ENCODE measurements at regions not wholly inside any gene's neighbourhood (a gene's known extent, or its start where the extent isn't known, plus 50 kb on each side); places are given as distances from the start of the nearest gene placed in this dataset.

DNA sequence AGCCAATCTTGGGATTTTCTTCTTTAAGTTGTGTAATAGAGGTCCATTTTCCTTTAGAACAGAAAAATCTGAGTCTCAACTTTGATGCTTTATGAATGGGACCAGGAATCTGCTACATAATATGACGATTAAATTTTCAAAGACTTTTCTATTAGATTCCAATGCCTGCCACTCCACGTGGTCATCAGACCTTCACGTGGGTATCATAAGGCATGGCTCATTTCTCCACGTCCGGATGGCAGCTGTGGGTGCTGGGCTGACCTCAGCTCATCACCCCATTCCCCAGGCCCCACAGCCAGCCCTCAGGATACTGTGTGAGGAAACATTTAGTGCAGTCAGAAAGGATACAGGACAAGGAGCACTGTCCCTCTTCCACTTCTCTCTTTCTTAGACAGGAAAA is 159.7 kb downstream of the SEMA6D start:
- no peak for DNase-seq (ENCODE audit: low read depth)
- no peak overlapping the region for H3K4me3 ChIP-seq (replicated peaks; ENCODE audit: low read depth, low read length)
- TF ChIP-seq, protein P1, sequence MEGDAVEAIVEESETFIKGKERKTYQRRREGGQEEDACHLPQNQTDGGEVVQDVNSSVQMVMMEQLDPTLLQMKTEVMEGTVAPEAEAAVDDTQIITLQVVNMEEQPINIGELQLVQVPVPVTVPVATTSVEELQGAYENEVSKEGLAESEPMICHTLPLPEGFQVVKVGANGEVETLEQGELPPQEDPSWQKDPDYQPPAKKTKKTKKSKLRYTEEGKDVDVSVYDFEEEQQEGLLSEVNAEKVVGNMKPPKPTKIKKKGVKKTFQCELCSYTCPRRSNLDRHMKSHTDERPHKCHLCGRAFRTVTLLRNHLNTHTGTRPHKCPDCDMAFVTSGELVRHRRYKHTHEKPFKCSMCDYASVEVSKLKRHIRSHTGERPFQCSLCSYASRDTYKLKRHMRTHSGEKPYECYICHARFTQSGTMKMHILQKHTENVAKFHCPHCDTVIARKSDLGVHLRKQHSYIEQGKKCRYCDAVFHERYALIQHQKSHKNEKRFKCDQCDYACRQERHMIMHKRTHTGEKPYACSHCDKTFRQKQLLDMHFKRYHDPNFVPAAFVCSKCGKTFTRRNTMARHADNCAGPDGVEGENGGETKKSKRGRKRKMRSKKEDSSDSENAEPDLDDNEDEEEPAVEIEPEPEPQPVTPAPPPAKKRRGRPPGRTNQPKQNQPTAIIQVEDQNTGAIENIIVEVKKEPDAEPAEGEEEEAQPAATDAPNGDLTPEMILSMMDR (IDR thresholded peaks at IDR 0.05; ENCODE audit: low read length, missing control alignments): no peak

DNA sequence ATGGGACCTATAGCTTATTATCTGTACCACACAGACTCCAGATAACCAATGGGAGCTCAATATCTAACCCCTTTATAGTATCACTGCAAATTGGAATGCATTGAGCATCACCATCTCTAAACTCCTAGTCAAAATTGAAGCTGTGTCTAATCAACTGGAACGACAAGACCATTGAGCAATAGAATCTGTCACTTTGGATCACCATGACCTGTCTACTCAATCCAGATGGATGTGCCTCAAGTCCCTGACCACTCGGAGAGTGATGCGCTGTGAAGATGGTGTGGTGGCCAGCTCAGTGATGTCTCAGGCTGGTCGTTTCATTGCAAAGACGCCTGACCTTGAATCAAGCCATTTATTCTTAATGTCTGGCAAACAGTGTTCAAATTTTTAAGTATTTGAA is 160.5 kb downstream of the SEMA6D start:
- no peak for DNase-seq (ENCODE audit: low read depth)
- H3K4me3 ChIP-seq (replicated peaks; ENCODE audit: low read depth, low read length): no peak overlapping the region
- TF ChIP-seq, protein P1 (IDR thresholded peaks at IDR 0.05; ENCODE audit: low read length, missing control alignments): no peak

DNA sequence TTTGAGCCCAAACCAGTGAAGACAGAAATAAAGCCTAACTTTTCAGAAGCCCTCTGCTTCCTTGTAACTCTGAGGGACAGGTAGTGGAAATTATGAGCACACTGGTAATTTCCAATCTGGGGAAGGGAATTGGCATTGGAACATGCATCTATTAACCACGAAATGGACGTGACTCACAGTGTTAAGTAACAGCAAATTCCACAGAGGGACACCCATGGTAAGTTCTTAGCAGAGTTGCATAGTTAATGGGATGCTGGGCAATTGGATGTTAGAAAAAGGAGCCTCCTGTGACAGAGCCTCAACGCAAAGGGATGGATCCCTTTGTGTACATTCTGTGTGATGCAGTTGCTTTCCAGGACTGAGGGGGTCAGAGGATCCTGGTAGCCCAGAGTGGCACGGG is 168.6 kb downstream of the SEMA6D start:
- H3K4me3 ChIP-seq (replicated peaks; ENCODE audit: low read depth, low read length): no peak overlapping the region
- peak; percentile 49 for DNase-seq (ENCODE audit: low read depth)
- TF ChIP-seq, protein P1 (IDR thresholded peaks at IDR 0.05; ENCODE audit: low read length, missing control alignments): no peak

DNA sequence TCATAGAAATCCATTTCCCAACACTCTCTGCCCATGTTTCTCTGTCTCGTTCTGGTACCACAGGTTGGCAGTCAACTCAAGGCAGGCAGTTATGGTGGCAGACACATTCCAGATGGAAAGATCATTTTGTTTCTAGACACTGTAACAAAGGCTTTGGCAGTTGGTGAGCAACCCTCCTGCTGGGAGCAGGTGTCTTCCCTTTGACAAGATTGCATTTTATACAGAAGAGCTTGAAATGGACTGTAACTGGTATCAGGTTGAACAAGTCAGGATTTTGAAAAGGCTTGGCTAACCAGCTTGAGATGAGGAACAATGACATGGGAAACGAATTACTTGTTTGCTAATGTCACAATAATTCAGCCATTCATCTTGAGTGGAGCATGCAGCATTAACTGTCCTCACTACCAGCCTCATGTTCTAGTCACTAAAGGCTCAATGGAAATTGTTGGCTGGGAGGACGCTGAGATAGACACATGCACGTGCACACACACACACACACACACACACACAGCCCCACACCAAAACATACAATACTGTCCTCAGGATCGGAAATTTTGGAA is 170.0 kb downstream of the SEMA6D start:
- TF ChIP-seq, protein P1 (IDR thresholded peaks at IDR 0.05; ENCODE audit: low read length, missing control alignments): no peak
- no peak overlapping the region for H3K4me3 ChIP-seq (replicated peaks; ENCODE audit: low read depth, low read length)

DNA sequence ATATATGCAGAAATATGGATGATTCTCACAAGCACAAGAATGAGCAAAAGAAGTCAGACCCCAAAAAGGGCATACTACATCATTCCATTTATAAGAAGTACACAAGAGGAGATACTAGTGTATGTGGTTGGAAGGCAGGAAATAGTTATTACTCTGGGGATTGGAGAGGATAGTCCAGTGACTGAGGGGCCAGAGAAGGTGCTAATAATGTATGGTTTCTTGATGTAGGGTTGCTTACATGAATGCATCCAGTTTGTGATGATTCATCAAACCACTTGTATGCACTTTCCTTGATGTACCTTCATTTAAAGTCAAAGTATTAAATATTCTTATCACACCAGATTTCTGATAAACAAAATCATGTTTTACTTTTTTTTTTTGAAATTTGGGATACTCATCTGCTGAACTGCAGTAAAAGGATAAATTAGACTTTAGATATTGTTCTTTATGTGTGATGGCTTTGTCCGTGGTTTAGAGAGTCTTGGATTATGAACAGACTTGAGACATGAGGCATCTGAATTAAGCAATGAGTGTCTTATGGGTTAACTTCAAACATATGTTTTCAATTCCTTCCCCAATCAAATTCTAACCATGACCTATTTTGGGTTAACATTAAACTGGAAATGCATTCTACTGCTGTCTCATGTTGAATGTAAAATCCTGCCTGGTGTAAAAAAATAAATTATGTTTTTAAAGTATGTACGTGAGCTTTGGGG is 171.2 kb downstream of the SEMA6D start:
- DNase-seq (ENCODE audit: low read depth): no peak
- no peak overlapping the region for H3K4me3 ChIP-seq (replicated peaks; ENCODE audit: low read depth, low read length)
- TF ChIP-seq, protein P1 (IDR thresholded peaks at IDR 0.05; ENCODE audit: low read length, missing control alignments): no peak

More for the DNA sequence above, 170.0 kb downstream of the SEMA6D start:
- no peak for DNase-seq (ENCODE audit: low read depth)

DNA sequence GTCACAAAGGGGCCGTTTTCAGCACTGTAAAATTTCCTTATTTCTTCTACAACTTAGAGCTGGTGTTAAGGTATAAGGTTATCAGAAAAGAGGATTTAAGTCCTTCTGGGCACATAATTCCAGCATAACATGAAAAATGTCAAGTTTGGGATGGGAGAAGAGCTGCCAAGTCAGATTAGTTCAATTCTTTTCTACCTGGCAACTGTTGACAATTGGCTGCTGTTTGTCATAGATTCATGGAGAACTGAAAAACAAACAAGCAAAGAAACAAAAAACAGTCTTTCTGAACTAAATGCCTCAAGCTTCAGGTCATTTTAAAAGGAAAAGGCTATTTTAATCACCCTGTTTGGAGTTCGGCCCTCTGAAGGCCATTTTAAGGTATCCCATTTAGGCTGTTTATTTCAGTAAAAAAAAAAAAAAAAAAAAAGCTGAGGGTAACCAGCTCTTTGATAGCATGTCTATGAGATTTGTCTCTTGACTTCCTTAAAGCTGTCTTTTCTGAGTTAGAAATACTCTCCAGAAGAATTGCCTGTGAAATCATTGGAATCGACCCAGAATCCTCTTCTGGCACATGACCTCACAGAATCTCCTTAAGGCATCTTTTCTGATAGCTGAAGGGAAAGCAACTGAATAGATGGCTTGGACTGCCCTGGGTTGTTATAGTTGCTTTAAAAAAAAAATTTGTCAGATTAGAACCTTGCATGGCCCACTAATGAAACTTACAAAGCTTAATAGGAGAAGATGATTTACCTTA is 173.3 kb downstream of the SEMA6D start:
- no peak for DNase-seq (ENCODE audit: low read depth)
- TF ChIP-seq, protein P1 (IDR thresholded peaks at IDR 0.05; ENCODE audit: low read length, missing control alignments): no peak
- H3K4me3 ChIP-seq (replicated peaks; ENCODE audit: low read depth, low read length): no peak overlapping the region
